ENCODE measurements at regions not wholly inside any gene's neighbourhood (a gene's known extent, or its start where the extent isn't known, plus 50 kb on each side); places are given as distances from the start of the nearest gene placed in this dataset.

DNA sequence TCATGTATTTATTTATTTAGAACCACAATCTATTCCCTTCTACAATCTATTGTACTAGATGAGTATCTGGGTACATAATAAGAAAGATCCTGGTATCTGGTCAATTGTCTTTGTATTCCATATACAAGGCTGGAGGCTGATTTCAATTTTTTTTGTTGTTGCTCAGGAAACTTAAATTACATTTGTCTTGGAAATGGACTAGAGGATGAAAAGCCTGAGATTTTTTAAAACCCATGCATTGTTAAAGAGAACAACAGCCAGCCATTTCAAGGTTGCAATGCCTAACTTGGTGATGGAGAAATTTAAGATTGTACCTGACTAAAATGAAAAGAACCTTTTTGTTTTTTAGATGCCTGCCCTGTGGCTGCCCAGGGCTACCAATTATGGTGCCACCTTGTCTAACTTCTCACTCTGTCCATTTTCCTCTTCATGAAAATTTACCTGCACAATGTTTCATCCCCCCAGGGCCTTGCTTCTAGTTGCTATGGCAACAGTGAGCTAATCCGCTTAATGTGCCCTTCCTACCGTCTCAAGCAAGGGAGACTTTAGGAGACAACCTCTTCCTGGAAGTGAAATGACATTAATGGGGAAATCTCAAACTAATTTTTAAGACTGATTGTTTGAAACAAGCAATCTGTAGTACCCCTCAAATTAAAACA lies 203.7 kb upstream of the PHYHIPL start:
- Histone ChIP-seq H3K4me3 (ENCODE audit: low read length) (no peak overlapping the region), H3K27ac (ENCODE audit: low read length) (no peak overlapping the region), H3K4me1 (ENCODE audit: control insufficient read depth, low read depth, low read length) (peaks cover 7% of the 10 kb centered on the region), H3K27me3 (ENCODE audit: control insufficient read depth, insufficient read depth, low read length) (peaks cover 23% of the 10 kb centered on the region), H3K9me3 (ENCODE audit: control insufficient read depth, low read depth, low read length) (no peaks in the 10 kb centered on the region), H3K36me3 (ENCODE audit: control insufficient read depth, low read depth, low read length) (no peaks in the 10 kb centered on the region), H3K9ac (ENCODE audit: low read length) (no peak overlapping the region)

GRCh38 chr10:58973235-58973595 lies 203.2 kb upstream of the PHYHIPL start:
- Histone ChIP-seq H3K9ac (ENCODE audit: low read length) (no peak overlapping the region), H3K9me3 (ENCODE audit: control insufficient read depth, low read depth, low read length) (no peaks in the 10 kb centered on the region), H3K27me3 (ENCODE audit: control insufficient read depth, insufficient read depth, low read length) (peaks cover 18% of the 10 kb centered on the region), H3K27ac (ENCODE audit: low read length) (no peak overlapping the region), H3K4me3 (ENCODE audit: low read length) (no peak overlapping the region), H3K36me3 (ENCODE audit: control insufficient read depth, low read depth, low read length) (no peaks in the 10 kb centered on the region), H3K4me1 (ENCODE audit: control insufficient read depth, low read depth, low read length) (peaks cover 2% of the 10 kb centered on the region)

GRCh38 chr10:58976254-58976653 lies 200.2 kb upstream of the PHYHIPL start:
- Histone ChIP-seq H3K4me1 (ENCODE audit: control insufficient read depth, low read depth, low read length) (peaks cover 7% of the 10 kb centered on the region), H3K36me3 (ENCODE audit: control insufficient read depth, low read depth, low read length) (no peaks in the 10 kb centered on the region), H3K27me3 (ENCODE audit: control insufficient read depth, insufficient read depth, low read length) (no peaks in the 10 kb centered on the region), H3K4me3 (ENCODE audit: low read length) (no peak overlapping the region), H3K9me3 (ENCODE audit: control insufficient read depth, low read depth, low read length) (no peaks in the 10 kb centered on the region), H3K27ac (ENCODE audit: low read length) (no peak overlapping the region), H3K9ac (ENCODE audit: low read length) (no peak overlapping the region)

GRCh38 chr10:58979711-58980110 lies 196.7 kb upstream of the PHYHIPL start:
- Histone ChIP-seq H3K36me3 (ENCODE audit: control insufficient read depth, low read depth, low read length) (no peaks in the 10 kb centered on the region), H3K9me3 (ENCODE audit: control insufficient read depth, low read depth, low read length) (no peaks in the 10 kb centered on the region), H3K27ac (ENCODE audit: low read length) (no peak overlapping the region), H3K4me1 (ENCODE audit: control insufficient read depth, low read depth, low read length) (peaks cover 23% of the 10 kb centered on the region), H3K4me3 (ENCODE audit: low read length) (no peak overlapping the region), H3K9ac (ENCODE audit: low read length) (no peak overlapping the region), H3K27me3 (ENCODE audit: control insufficient read depth, insufficient read depth, low read length) (no peaks in the 10 kb centered on the region)

DNA sequence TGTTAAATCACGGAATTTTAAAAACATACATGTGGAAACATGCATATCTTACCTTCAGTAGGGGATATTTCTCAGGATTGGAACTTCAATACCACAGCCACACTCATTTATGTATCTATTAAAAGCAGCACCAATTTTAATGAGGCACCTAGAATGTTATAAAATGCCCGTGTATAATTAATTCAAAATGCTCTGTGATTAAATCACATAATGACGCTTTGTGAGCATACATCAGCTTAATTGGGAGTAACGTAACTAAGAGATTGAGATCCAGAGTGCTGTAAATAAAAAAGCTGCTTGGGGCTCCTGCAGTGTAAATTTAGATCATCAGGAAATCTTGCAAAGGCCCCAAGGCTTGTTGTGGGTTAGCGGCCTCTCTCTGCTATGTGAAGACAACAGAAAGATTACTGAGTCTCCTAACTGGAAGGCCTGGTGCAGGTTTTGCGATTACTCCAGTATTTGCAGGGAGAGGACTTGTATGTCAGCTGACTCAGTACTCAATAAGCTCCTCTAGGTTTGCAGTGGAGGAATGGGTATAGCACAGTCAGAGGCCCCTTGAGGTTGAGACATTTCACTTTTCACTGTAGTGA lies 195.5 kb upstream of the PHYHIPL start:
- no peaks in the 10 kb centered on the region for H3K9me3 ChIP-seq (ENCODE audit: control insufficient read depth, low read depth, low read length)
- no peak overlapping the region for H3K4me3 ChIP-seq (ENCODE audit: low read length)
- no peak overlapping the region for H3K27ac ChIP-seq (ENCODE audit: low read length)
- H3K27me3 ChIP-seq (ENCODE audit: control insufficient read depth, insufficient read depth, low read length), result no peaks in the 10 kb centered on the region
- no peak overlapping the region for H3K9ac ChIP-seq (ENCODE audit: low read length)
- H3K36me3 ChIP-seq (ENCODE audit: control insufficient read depth, low read depth, low read length), result no peaks in the 10 kb centered on the region
- peaks cover 23% of the 10 kb centered on the region for H3K4me1 ChIP-seq (ENCODE audit: control insufficient read depth, low read depth, low read length)

DNA sequence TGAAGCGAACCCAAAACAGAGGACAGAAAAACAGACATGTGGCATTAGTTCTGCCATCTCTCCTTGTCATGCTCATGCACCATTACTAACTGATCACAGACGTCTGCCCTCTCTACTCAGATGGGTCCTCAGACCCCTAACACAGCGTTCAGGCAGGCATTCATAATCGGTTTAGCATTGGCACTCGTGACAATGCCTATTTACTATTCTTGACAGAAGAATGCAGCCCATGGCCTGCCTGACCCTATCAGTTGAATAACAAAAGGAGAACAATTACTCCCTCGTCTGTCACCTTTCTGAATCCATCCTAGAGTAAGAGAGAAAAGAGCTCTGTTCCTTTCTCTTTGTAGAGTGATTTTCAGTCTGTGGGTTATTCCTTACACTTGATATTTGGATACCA lies 194.6 kb upstream of the PHYHIPL start:
- Histone ChIP-seq H3K9ac (ENCODE audit: low read length) (no peak overlapping the region), H3K27ac (ENCODE audit: low read length) (no peak overlapping the region), H3K4me3 (ENCODE audit: low read length) (no peak overlapping the region), H3K36me3 (ENCODE audit: control insufficient read depth, low read depth, low read length) (no peaks in the 10 kb centered on the region), H3K9me3 (ENCODE audit: control insufficient read depth, low read depth, low read length) (no peaks in the 10 kb centered on the region), H3K4me1 (ENCODE audit: control insufficient read depth, low read depth, low read length) (peaks cover 29% of the 10 kb centered on the region), H3K27me3 (ENCODE audit: control insufficient read depth, insufficient read depth, low read length) (no peaks in the 10 kb centered on the region)

- Histone ChIP-seq H3K27me3 (ENCODE audit: control insufficient read depth, insufficient read depth, low read length) (no peaks in the 10 kb centered on the region), H3K27ac (ENCODE audit: low read length) (no peak overlapping the region), H3K4me3 (ENCODE audit: low read length) (no peak overlapping the region), H3K9me3 (ENCODE audit: control insufficient read depth, low read depth, low read length) (no peaks in the 10 kb centered on the region), H3K36me3 (ENCODE audit: control insufficient read depth, low read depth, low read length) (no peaks in the 10 kb centered on the region), H3K4me1 (ENCODE audit: control insufficient read depth, low read depth, low read length) (peaks cover 29% of the 10 kb centered on the region), H3K9ac (ENCODE audit: low read length) (no peak overlapping the region)
Measured at GRCh38 chr10:58982470-58983239, 193.8 kb upstream of the PHYHIPL start.

DNA sequence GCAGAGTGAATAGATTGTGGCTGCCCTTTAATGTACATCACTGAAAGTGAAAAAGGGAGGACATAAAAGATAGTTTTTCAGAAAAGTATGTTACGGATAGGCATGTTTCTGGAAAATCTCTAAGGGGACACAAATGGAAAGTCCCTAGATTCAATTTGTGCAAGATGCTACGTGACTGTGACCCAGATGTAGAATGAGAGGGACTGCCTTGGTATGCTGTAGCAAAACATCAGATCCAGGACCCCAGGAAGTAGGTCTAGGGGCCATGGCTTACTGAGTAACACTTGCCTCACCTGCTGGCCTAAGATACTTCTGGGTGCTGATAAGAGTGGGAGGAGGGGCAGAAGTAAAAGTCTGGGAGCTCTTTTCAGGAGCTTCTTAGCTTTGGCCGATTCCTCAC lies 191.2 kb upstream of the PHYHIPL start:
- Histone ChIP-seq H3K9ac (ENCODE audit: low read length) (no peak overlapping the region), H3K4me1 (ENCODE audit: control insufficient read depth, low read depth, low read length) (peaks cover 26% of the 10 kb centered on the region), H3K9me3 (ENCODE audit: control insufficient read depth, low read depth, low read length) (no peaks in the 10 kb centered on the region), H3K27me3 (ENCODE audit: control insufficient read depth, insufficient read depth, low read length) (no peaks in the 10 kb centered on the region), H3K27ac (ENCODE audit: low read length) (no peak overlapping the region), H3K4me3 (ENCODE audit: low read length) (no peak overlapping the region), H3K36me3 (ENCODE audit: control insufficient read depth, low read depth, low read length) (no peaks in the 10 kb centered on the region)

GRCh38 chr10:58989486-58990039 lies 186.9 kb upstream of the PHYHIPL start:
- Histone ChIP-seq H3K9me3 (ENCODE audit: control insufficient read depth, low read depth, low read length) (no peaks in the 10 kb centered on the region), H3K9ac (ENCODE audit: low read length) (no peak overlapping the region), H3K4me1 (ENCODE audit: control insufficient read depth, low read depth, low read length) (peaks cover 6% of the 10 kb centered on the region), H3K27ac (ENCODE audit: low read length) (no peak overlapping the region), H3K27me3 (ENCODE audit: control insufficient read depth, insufficient read depth, low read length) (no peaks in the 10 kb centered on the region), H3K36me3 (ENCODE audit: control insufficient read depth, low read depth, low read length) (no peaks in the 10 kb centered on the region), H3K4me3 (ENCODE audit: low read length) (no peak overlapping the region)

GRCh38 chr10:58990693-58991092 lies 185.8 kb upstream of the PHYHIPL start:
- no peaks in the 10 kb centered on the region for H3K27me3 ChIP-seq (ENCODE audit: control insufficient read depth, insufficient read depth, low read length)
- no peak overlapping the region for H3K4me3 ChIP-seq (ENCODE audit: low read length)
- no peak overlapping the region for H3K27ac ChIP-seq (ENCODE audit: low read length)
- H3K9ac ChIP-seq (ENCODE audit: low read length), result no peak overlapping the region
- no peaks in the 10 kb centered on the region for H3K9me3 ChIP-seq (ENCODE audit: control insufficient read depth, low read depth, low read length)
- H3K4me1 ChIP-seq (ENCODE audit: control insufficient read depth, low read depth, low read length), result peaks cover 6% of the 10 kb centered on the region
- no peaks in the 10 kb centered on the region for H3K36me3 ChIP-seq (ENCODE audit: control insufficient read depth, low read depth, low read length)

DNA sequence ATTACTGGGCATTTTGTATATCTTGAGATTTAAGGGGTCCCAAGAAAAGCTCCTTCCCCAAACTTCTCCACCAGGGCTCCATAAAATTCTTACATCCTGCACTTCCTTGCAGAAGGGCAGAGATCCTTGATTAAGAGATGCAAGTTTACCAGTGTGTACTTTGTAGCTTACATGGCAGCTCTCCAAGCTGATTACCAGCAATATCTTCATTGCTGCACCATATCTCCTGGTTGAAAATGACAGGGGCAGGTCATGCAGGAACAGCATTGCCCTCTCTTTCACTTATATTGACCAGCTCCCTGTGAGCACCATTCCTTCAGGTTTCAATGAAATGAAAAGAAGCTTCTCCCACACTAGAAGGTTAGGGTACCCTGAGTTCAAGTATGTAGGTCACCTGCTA lies 184.6 kb upstream of the PHYHIPL start:
- H3K27me3 ChIP-seq (ENCODE audit: control insufficient read depth, insufficient read depth, low read length), result no peaks in the 10 kb centered on the region
- no peaks in the 10 kb centered on the region for H3K9me3 ChIP-seq (ENCODE audit: control insufficient read depth, low read depth, low read length)
- H3K27ac ChIP-seq (ENCODE audit: low read length), result no peak overlapping the region
- no peak overlapping the region for H3K4me3 ChIP-seq (ENCODE audit: low read length)
- no peak overlapping the region for H3K9ac ChIP-seq (ENCODE audit: low read length)
- no peaks in the 10 kb centered on the region for H3K4me1 ChIP-seq (ENCODE audit: control insufficient read depth, low read depth, low read length)
- H3K36me3 ChIP-seq (ENCODE audit: control insufficient read depth, low read depth, low read length), result no peaks in the 10 kb centered on the region
